Sigmoid colon (tissue), 6 donors: ENCODE measurements at regions not wholly inside any gene's neighbourhood (a gene's known extent, or its start where the extent isn't known, plus 50 kb on each side); places are given as distances from the start of the nearest gene placed in this dataset.

ENCODE experiments used
- DNase-seq: peaks from one replicate; pipeline ENCODE4 v3.0.0-alpha.2; 2019
- H3K27ac ChIP-seq, 4 donors: fragments of 200-600 bp; sonication (generic); one replicate each; pipeline ENCODE4 v1.5.1; 2016 to 2019; ENCODE audit warnings: mild to moderate bottlenecking in 1 of 4
- H3K27me3 ChIP-seq, 3 donors: fragments of 200-600 bp; sonication (generic); one replicate each; pipeline ENCODE4 v1.5.1; 2019; ENCODE audit warnings: mild to moderate bottlenecking in 1 of 3
- H3K36me3 ChIP-seq, 4 donors: fragments of 200-600 bp; sonication (generic); one replicate each; pipeline ENCODE4 v1.5.1; 2016 to 2019
- H3K4me1 ChIP-seq, 4 donors: fragments of 200-600 bp; sonication (generic); one replicate each; pipeline ENCODE4 v1.5.1; 2017 to 2019
- H3K4me3 ChIP-seq, 4 donors: fragments of 200-600 bp; sonication (generic); one replicate each; pipeline ENCODE4 v1.5.1; 2017 to 2019; ENCODE audit warnings: mild to moderate bottlenecking in 2 of 4, moderate library complexity in 1 of 4
- H3K9me3 ChIP-seq, 4 donors: fragments of 200-600 bp in 3 of 4; sonication (generic) in 3 of 4; one replicate each; pipeline versions ENCODE4 v1.5.1 to v1.6.1; 2013 to 2019
- CTCF ChIP-seq, 4 experiments: fragments of 450-650 bp in 3 of 4; fragments of 200-600 bp in 1 of 4; IDR thresholded peaks; one replicate each; pipeline ENCODE4 v1.5.1; 2016 to 2019; ENCODE audit warnings: antibody characterized with exemption in 4 of 4, mild to moderate bottlenecking in 3 of 4, moderate library complexity in 2 of 4
- EP300 ChIP-seq, 4 donors: sonication (generic); formaldehyde crosslinking; IDR thresholded peaks; one replicate each; pipeline ENCODE4 v1.6.1; 2017; ENCODE audit warnings: antibody characterized with exemption in 4 of 4
- POLR2A ChIP-seq, 2 donors: fragments of 450-650 bp; IDR thresholded peaks; one replicate each; pipeline ENCODE4 v1.6.1; 2016; ENCODE audit warnings: antibody characterized with exemption in 2 of 2, mild to moderate bottlenecking in 2 of 2, moderate library complexity in 2 of 2
- POLR2AphosphoS5 ChIP-seq, 4 donors: sonication (generic); formaldehyde crosslinking; IDR thresholded peaks; one replicate each; pipeline ENCODE4 v1.6.1; 2017; ENCODE audit warnings: antibody characterized with exemption in 4 of 4
- WGBS, 2 donors: extraction: QIAGEN DNeasy Blood & Tissue Kit; methylation state at CpG; one replicate each; pipeline ENCODE4 v1.1.7; 2013; 5-methylcytosine and 5-hydroxymethylcytosine counted together
- intact Hi-C: fragments of 100-400 bp; cut with DNase I; formaldehyde crosslinking; loops from one replicate; pipeline ENCODE4 v1.15.1; 2023
- donor health status: healthy with polysubstance abuse.
- donor health status: healthy.

DNA sequence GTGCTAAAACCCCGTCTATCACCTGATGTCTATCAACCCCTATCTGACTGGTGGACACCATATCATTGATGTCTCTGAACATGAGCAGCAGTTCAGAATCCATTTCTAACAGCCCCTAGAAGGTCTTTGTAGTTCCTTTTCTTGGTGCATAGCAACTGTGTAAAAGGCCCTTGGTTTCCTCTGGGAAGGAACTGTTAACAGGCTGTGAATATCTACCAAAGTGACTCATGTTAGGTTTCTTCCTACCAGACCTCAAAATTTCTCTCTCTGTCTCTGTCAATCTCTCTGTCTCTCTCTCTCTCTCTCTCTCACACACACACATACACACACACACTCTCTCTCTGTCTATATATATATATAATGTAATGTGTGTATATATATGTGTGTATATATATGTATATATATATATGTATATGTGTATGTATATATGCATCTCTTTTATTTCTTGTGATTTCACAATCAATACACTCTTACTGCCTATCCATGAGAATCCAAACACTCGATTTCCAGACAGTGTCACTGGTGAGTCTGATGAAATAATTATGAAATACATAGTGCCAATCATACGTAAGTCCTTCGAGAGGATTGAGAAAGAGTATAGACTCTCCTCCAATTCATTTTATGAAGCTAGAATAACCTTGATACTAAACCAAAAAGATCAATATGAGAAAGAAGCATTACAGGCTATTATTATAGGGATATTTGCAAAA lies 335.9 kb upstream of the SLCO3A1 start:
- no peaks in the 10 kb centered on the region for H3K9me3 ChIP-seq
- TF ChIP-seq CTCF (IDR thresholded peaks at IDR 0.05), result no peak
- TF ChIP-seq EP300 (IDR thresholded peaks at IDR 0.05), result no peak
- TF ChIP-seq POLR2A (IDR thresholded peaks at IDR 0.05), result no peak
- H3K27me3 ChIP-seq, result no peaks in the 10 kb centered on the region
- intact Hi-C loops, result no loop called here
- H3K4me1 ChIP-seq, result no peaks in the 10 kb centered on the region
- no peak for DNase-seq
- H3K27ac ChIP-seq, result no peak overlapping the region
- WGBS, 2 donors, result 88 to 93% methylated on average over 4 of the region's 4 CpGs
- no peaks in the 10 kb centered on the region for H3K36me3 ChIP-seq
- H3K4me3 ChIP-seq, result no peak overlapping the region

DNA sequence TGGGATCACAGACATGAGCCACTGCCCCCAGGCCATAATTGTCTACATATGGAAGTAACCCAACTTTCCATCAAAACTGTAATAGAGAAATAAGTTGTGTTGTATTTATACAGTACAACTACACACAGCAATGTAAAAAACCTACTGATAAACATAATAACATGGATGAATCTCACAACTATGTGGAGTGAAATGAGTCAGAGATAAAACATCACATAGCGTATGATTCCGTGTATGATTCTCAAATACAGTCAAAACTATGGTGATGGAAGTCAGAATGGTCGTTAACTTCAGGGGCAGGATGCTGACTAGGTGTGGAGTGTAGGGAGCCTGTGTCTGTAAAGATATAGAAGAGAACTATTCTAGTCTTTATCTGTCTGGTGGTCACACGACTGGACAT lies 332.7 kb upstream of the SLCO3A1 start:
- Histone ChIP-seq H3K4me3 (no peak overlapping the region), H3K36me3 (no peaks in the 10 kb centered on the region), H3K9me3 (no peaks in the 10 kb centered on the region), H3K4me1 (no peaks in the 10 kb centered on the region), H3K27me3 (no peaks in the 10 kb centered on the region), H3K27ac (no peak overlapping the region)
- intact Hi-C loops, result no loop called here
- TF ChIP-seq CTCF (IDR thresholded peaks at IDR 0.05) (no peak), POLR2A (IDR thresholded peaks at IDR 0.05) (no peak), EP300 (IDR thresholded peaks at IDR 0.05) (no peak), POLR2AphosphoS5 (IDR thresholded peaks at IDR 0.05) (no peak)
- no peak for DNase-seq
- WGBS, 2 donors, result 83 to 89% methylated on average over 4 of the region's 4 CpGs

GRCh38 chr15:91521548-91521947 lies 332.0 kb upstream of the SLCO3A1 start:
- H3K27ac ChIP-seq, result no peak overlapping the region
- H3K4me3 ChIP-seq, result no peak overlapping the region
- H3K9me3 ChIP-seq, result no peaks in the 10 kb centered on the region
- no peak for DNase-seq
- intact Hi-C loops, result no loop called here
- WGBS, 2 donors, result 82% methylated on average over 9 of the region's 9 CpGs
- TF ChIP-seq EP300 (IDR thresholded peaks at IDR 0.05) (no peak), POLR2AphosphoS5 (IDR thresholded peaks at IDR 0.05) (no peak), POLR2A (IDR thresholded peaks at IDR 0.05) (no peak), CTCF (IDR thresholded peaks at IDR 0.05) (no peak)
- no peaks in the 10 kb centered on the region for H3K27me3 ChIP-seq
- no peaks in the 10 kb centered on the region for H3K4me1 ChIP-seq
- no peaks in the 10 kb centered on the region for H3K36me3 ChIP-seq

DNA sequence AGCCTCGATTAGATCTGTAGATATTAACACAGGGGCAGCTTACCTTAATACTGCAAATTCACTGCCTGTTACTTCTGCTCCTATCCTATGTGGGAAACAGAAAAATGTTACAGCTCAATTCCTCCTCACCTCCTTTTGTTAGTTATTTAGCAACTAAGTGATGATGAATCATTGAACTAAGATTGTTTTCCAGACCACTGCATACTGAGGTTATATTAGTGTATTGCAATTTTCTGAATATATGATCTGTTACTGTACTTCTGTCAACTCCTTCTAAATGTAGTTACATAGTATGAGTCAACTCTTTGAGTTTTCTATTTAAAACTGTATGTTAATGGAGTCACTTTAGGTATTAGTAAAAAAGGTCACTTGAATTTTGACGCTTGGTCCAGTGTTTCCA lies 331.5 kb upstream of the SLCO3A1 start:
- no peaks in the 10 kb centered on the region for H3K4me1 ChIP-seq
- no peaks in the 10 kb centered on the region for H3K9me3 ChIP-seq
- no peaks in the 10 kb centered on the region for H3K36me3 ChIP-seq
- intact Hi-C loops, result no loop called here
- 87 to 88% methylated on average over 2 of the region's 2 CpGs for WGBS, 2 donors
- H3K27ac ChIP-seq, result no peak overlapping the region
- TF ChIP-seq POLR2AphosphoS5 (IDR thresholded peaks at IDR 0.05) (no peak), POLR2A (IDR thresholded peaks at IDR 0.05) (no peak), CTCF (IDR thresholded peaks at IDR 0.05) (no peak), EP300 (IDR thresholded peaks at IDR 0.05) (no peak)
- no peak overlapping the region for H3K4me3 ChIP-seq
- H3K27me3 ChIP-seq, result no peaks in the 10 kb centered on the region
- no peak for DNase-seq
